IMR-90 (cell line): ENCODE measurements at regions not wholly inside any gene's neighbourhood (a gene's known extent, or its start where the extent isn't known, plus 50 kb on each side); places are given as distances from the start of the nearest gene placed in this dataset.

Experiments used
- ATAC-seq: fragments of 200-7000 bp; cut with Tn5 transposase; 2 replicates; pipeline ENCODE4 v1.9.1; 2020; ENCODE audit warnings: low read depth, mild to moderate bottlenecking, moderate library complexity
- BruUV-seq: library from RNA; stranded (reverse); fragments of 400-500 nt; replicated peaks from 2 replicates; lab custom pipeline; 2021; lab: Mats Ljungman, UMichigan
- CTCF ChIA-PET: fragments of 300-600 bp; formaldehyde crosslinking; extraction: SDS; loops from one replicate; lab custom pipeline; 2021; ENCODE audit warnings: antibody characterized with exemption; lab: Yijun Ruan, JAX
- POLR2A ChIA-PET: fragments of 300-600 bp; sonication (Branson Sonifier 250); formaldehyde crosslinking; loops from one replicate; lab custom pipeline; 2022; ENCODE audit warnings: antibody characterized with exemption; ENCODE audit not compliant: unreplicated experiment; lab: Charles Lee
- DNase-seq: peaks from one replicate; pipeline ENCODE4 v3.0.0; 2013
- H2AFZ ChIP-seq: replicated peaks from 2 replicates; pipeline ENCODE3; 2013; ENCODE audit warnings: low read length, mild to moderate bottlenecking; ENCODE audit not compliant: poor library complexity
- H2AK5ac ChIP-seq: 2 replicates; pipeline ENCODE4 v1.6.1; 2013; ENCODE audit warnings: low read depth, low read length, inconsistent platforms
- H2AK9ac ChIP-seq: replicated peaks from 2 replicates; pipeline ENCODE3; 2013; ENCODE audit warnings: mild to moderate bottlenecking, low read depth, low read length, moderate library complexity; ENCODE audit not compliant: poor library complexity
- H2BK120ac ChIP-seq: 2 replicates; pipeline ENCODE4 v1.6.1; 2013; ENCODE audit warnings: low read depth, low read length, inconsistent platforms
- H2BK15ac ChIP-seq: 3 replicates; pipeline ENCODE4 v1.6.1; 2013; ENCODE audit warnings: low read depth, low read length, inconsistent platforms
- H2BK20ac ChIP-seq: 2 replicates; pipeline ENCODE4 v1.6.1; 2013; ENCODE audit warnings: low read depth, mild to moderate bottlenecking, inconsistent platforms, low read length, moderate library complexity
- H2BK5ac ChIP-seq: 2 replicates; pipeline ENCODE4 v1.6.1; 2013; ENCODE audit warnings: mild to moderate bottlenecking, low read depth, low read length, inconsistent platforms; ENCODE audit not compliant: poor library complexity, severe bottlenecking
- H3K14ac ChIP-seq: replicated peaks from 2 replicates; pipeline ENCODE4 v1.6.1; 2013; ENCODE audit warnings: low read depth, low read length, inconsistent platforms
- H3K18ac ChIP-seq: 2 replicates; pipeline ENCODE4 v1.6.1; 2013; ENCODE audit warnings: low read depth, low read length, control low read depth
- H3K23ac ChIP-seq: 2 replicates; pipeline ENCODE4 v1.6.1; 2013; ENCODE audit warnings: low read depth, low read length, inconsistent platforms
- H3K27ac ChIP-seq: 2 replicates; pipeline ENCODE4 v1.5.1; 2013; ENCODE audit warnings: mild to moderate bottlenecking, control low read depth, low read length; ENCODE audit not compliant: insufficient read depth
- H3K27me3 ChIP-seq: 2 replicates; pipeline ENCODE4 v1.6.1; 2013; ENCODE audit warnings: low read length; ENCODE audit not compliant: control insufficient read depth, insufficient read depth
- H3K36me3 ChIP-seq: 2 replicates; pipeline ENCODE4 v1.6.1; 2013; ENCODE audit warnings: low read length, mixed read lengths; ENCODE audit not compliant: control insufficient read depth, insufficient read depth
- H3K4ac ChIP-seq: 2 replicates; pipeline ENCODE4 v1.6.1; 2013; ENCODE audit warnings: low read depth, low read length, inconsistent platforms
- H3K4me1 ChIP-seq: 2 replicates; pipeline ENCODE4 v1.6.1; 2013; ENCODE audit warnings: low read length, mixed read lengths; ENCODE audit not compliant: control insufficient read depth, insufficient read depth
- H3K4me2 ChIP-seq: 2 replicates; pipeline ENCODE4 v1.6.1; 2013; ENCODE audit warnings: low read depth, mild to moderate bottlenecking, control low read depth, low read length, moderate library complexity
- H3K4me3 ChIP-seq: 2 replicates; pipeline ENCODE4 v1.5.1; 2013; ENCODE audit warnings: low read depth, mild to moderate bottlenecking, control low read depth, low read length, moderate library complexity; ENCODE audit not compliant: insufficient read depth
- H3K56ac ChIP-seq: 2 replicates; pipeline ENCODE4 v1.6.1; 2013; ENCODE audit warnings: low read length, inconsistent platforms; ENCODE audit not compliant: insufficient read depth; ENCODE audit errors: extremely low read depth
- H3K79me1 ChIP-seq, 2 experiments: 2 replicates each; pipeline ENCODE4 v1.6.1; 2013; ENCODE audit warnings: low read length in 2 of 2, inconsistent platforms in 1 of 2, low read depth in 1 of 2
- H3K9ac ChIP-seq: 2 replicates; pipeline ENCODE4 v1.6.1; 2013; ENCODE audit warnings: low read depth, low read length, control low read depth
- H3K9me1 ChIP-seq: 2 replicates; pipeline ENCODE4 v1.6.1; 2013; ENCODE audit warnings: low read length, inconsistent platforms; ENCODE audit not compliant: insufficient read depth
- H3K9me3 ChIP-seq: 2 replicates; pipeline ENCODE4 v1.6.1; 2013; ENCODE audit warnings: low read length; ENCODE audit not compliant: control insufficient read depth, insufficient read depth
- H4K20me1 ChIP-seq: 2 replicates; pipeline ENCODE4 v1.6.1; 2013; ENCODE audit warnings: low read length, inconsistent platforms; ENCODE audit not compliant: insufficient read depth
- H4K5ac ChIP-seq: 2 replicates; pipeline ENCODE4 v1.6.1; 2013; ENCODE audit warnings: mild to moderate bottlenecking, low read depth, low read length, control low read depth
- H4K8ac ChIP-seq, 2 experiments: 2 replicates each; pipeline ENCODE4 v1.6.1; 2013; ENCODE audit warnings: low read depth in 2 of 2, low read length in 2 of 2, control low read depth in 1 of 2, inconsistent platforms in 1 of 2
- H4K91ac ChIP-seq: 2 replicates; pipeline ENCODE4 v1.6.1; 2013; ENCODE audit warnings: low read depth, low read length, inconsistent platforms; ENCODE audit not compliant: insufficient read depth
- BHLHE40 ChIP-seq: fragments of 150-350 bp; IDR thresholded peaks from 2 replicates; pipeline ENCODE4 v1.6.1; 2016; ENCODE audit warnings: mild to moderate bottlenecking, low read depth, low read length
- CEBPB ChIP-seq: IDR thresholded peaks from 2 replicates; pipeline ENCODE4 v1.6.1; 2012; ENCODE audit warnings: low read depth, low read length, improper control_type of control experiment
- CHD1 ChIP-seq: IDR thresholded peaks from 2 replicates; pipeline ENCODE4 v1.6.1; 2012; ENCODE audit warnings: low read depth, low read length, improper control_type of control experiment
- FOS ChIP-seq: fragments of 150-350 bp; IDR thresholded peaks from 2 replicates; pipeline ENCODE4 v1.6.1; 2016; ENCODE audit warnings: low read depth, low read length
- MAFK ChIP-seq: IDR thresholded peaks from 2 replicates; pipeline ENCODE4 v1.6.1; 2012; ENCODE audit warnings: low read depth, low read length, improper control_type of control experiment
- MAZ ChIP-seq: IDR thresholded peaks from 2 replicates; pipeline ENCODE4 v1.6.1; 2012; ENCODE audit warnings: low read depth, mild to moderate bottlenecking, low read length, improper control_type of control experiment, moderate library complexity, borderline replicate concordance
- MXI1 ChIP-seq: IDR thresholded peaks from 2 replicates; pipeline ENCODE4 v1.6.1; 2012; ENCODE audit warnings: low read depth, mild to moderate bottlenecking, low read length, moderate library complexity, borderline replicate concordance
- NFE2L2 ChIP-seq: fragments of 150-350 bp; IDR thresholded peaks from 2 replicates; pipeline ENCODE4 v1.6.1; 2016; ENCODE audit warnings: low read depth, mild to moderate bottlenecking, low read length
- POLR2A ChIP-seq: IDR thresholded peaks from 2 replicates; pipeline ENCODE4 v1.6.1; 2012; ENCODE audit warnings: mild to moderate bottlenecking, low read depth, low read length
- RAD21 ChIP-seq: IDR thresholded peaks from 2 replicates; pipeline ENCODE4 v1.6.1; 2012; ENCODE audit warnings: low read length, improper control_type of control experiment
- RCOR1 ChIP-seq: IDR thresholded peaks from 2 replicates; pipeline ENCODE4 v1.6.1; 2012; ENCODE audit warnings: mild to moderate bottlenecking, low read length, improper control_type of control experiment; ENCODE audit not compliant: insufficient replicate concordance
- RFX5 ChIP-seq: IDR thresholded peaks from 2 replicates; pipeline ENCODE4 v1.8.0; 2012; ENCODE audit warnings: low read depth, mild to moderate bottlenecking, low read length, moderate library complexity
- SMC3 ChIP-seq: fragments of 150-350 bp; IDR thresholded peaks from 2 replicates; pipeline ENCODE4 v1.6.1; 2016; ENCODE audit warnings: low read depth, mild to moderate bottlenecking, antibody characterized with exemption, low read length, moderate library complexity
- WGBS, 2 experiments: methylation state at CpG; one replicate each; pipeline versions ENCODE4 v1.1.5 to v1.1.7; 2013; ENCODE audit warnings: missing lambda C conversion rate in 2 of 2; ENCODE audit not compliant: insufficient read length in 1 of 2; ENCODE audit errors: extremely low coverage in 2 of 2; 5-methylcytosine and 5-hydroxymethylcytosine counted together
- dilution Hi-C: fragments of 300-500 bp; cut with HindIII; formaldehyde crosslinking; loops from one replicate; pipeline ENCODE4 v1.14.3; 2018; ENCODE audit warnings: low sequenced_read_pairs; ENCODE audit not compliant: unreplicated experiment
- in situ Hi-C: fragments of 300-500 bp; cut with MboI; formaldehyde crosslinking; loops from 3 replicates; pipeline ENCODE4 v1.14.3; 2019; ENCODE audit warnings: low sequenced_read_pairs, inconsistent platforms, mixed read lengths
- intact Hi-C: fragments of 100-400 bp; cut with micrococcal nuclease; formaldehyde crosslinking; loops from 2 replicates; pipeline ENCODE4 v1.10.0; 2022
- TF ChIP-seq, protein P1 (sequence below): fragments of 150-350 bp; IDR thresholded peaks from 2 replicates; pipeline ENCODE4 v1.6.1; 2016; ENCODE audit warnings: low read depth, mild to moderate bottlenecking, low read length, moderate library complexity, borderline replicate concordance
- TF ChIP-seq, protein P2 (sequence below): fragments of 150-350 bp; IDR thresholded peaks from 2 replicates; pipeline ENCODE4 v1.6.1; 2017; ENCODE audit warnings: mild to moderate bottlenecking, antibody characterized with exemption, low read length, low read depth
- TF ChIP-seq, protein P3 (sequence below): conservative IDR thresholded peaks from 2 replicates; pipeline ENCODE4 v1.5.1; 2012; ENCODE audit warnings: mild to moderate bottlenecking, low read depth, low read length, improper control_type of control experiment

DNA sequence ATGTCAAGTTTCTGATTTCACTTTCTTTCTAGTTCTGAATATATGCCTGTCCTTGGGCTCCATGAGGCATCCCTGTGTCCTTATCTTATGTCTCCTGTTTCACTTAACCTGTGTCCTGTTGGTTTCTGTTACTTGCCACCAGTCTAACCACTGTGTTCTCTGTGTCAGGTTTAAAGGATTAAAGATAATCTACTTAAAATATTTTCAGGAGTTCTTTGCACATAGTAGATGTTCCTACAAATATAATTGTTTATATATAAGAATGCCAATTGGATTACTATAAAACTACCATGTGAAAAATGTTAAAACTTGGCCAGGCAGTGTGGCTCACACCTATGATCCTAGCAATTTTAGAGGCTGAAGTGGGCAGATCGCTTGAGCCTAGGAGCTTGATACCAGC is 406.4 kb downstream of the CCER1 start:
- TF ChIP-seq POLR2A (no peak), CHD1 (no peak), SMC3 (no peak), RCOR1 (no peak), FOS (no peak), CEBPB (no peak), MXI1 (no peak), RFX5 (no peak), MAZ (no peak), NFE2L2 (no peak), MAFK (no peak), BHLHE40 (no peak), RAD21 (no peak)
- TF ChIP-seq, protein P1, sequence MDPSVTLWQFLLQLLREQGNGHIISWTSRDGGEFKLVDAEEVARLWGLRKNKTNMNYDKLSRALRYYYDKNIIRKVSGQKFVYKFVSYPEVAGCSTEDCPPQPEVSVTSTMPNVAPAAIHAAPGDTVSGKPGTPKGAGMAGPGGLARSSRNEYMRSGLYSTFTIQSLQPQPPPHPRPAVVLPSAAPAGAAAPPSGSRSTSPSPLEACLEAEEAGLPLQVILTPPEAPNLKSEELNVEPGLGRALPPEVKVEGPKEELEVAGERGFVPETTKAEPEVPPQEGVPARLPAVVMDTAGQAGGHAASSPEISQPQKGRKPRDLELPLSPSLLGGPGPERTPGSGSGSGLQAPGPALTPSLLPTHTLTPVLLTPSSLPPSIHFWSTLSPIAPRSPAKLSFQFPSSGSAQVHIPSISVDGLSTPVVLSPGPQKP = no peak
- TF ChIP-seq, protein P2, sequence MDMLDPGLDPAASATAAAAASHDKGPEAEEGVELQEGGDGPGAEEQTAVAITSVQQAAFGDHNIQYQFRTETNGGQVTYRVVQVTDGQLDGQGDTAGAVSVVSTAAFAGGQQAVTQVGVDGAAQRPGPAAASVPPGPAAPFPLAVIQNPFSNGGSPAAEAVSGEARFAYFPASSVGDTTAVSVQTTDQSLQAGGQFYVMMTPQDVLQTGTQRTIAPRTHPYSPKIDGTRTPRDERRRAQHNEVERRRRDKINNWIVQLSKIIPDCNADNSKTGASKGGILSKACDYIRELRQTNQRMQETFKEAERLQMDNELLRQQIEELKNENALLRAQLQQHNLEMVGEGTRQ = no peak
- TF ChIP-seq, protein P3, sequence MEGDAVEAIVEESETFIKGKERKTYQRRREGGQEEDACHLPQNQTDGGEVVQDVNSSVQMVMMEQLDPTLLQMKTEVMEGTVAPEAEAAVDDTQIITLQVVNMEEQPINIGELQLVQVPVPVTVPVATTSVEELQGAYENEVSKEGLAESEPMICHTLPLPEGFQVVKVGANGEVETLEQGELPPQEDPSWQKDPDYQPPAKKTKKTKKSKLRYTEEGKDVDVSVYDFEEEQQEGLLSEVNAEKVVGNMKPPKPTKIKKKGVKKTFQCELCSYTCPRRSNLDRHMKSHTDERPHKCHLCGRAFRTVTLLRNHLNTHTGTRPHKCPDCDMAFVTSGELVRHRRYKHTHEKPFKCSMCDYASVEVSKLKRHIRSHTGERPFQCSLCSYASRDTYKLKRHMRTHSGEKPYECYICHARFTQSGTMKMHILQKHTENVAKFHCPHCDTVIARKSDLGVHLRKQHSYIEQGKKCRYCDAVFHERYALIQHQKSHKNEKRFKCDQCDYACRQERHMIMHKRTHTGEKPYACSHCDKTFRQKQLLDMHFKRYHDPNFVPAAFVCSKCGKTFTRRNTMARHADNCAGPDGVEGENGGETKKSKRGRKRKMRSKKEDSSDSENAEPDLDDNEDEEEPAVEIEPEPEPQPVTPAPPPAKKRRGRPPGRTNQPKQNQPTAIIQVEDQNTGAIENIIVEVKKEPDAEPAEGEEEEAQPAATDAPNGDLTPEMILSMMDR = no peak
- DNase-seq (no peak), ATAC-seq (peak; percentile 69)
- CTCF ChIA-PET = no interaction called here
- Histone ChIP-seq H3K27me3 (no peaks in the 10 kb centered on the region), H3K9ac (no peak overlapping the region), H2BK5ac (no peak overlapping the region), H3K9me1 (peaks cover 3% of the 10 kb centered on the region; the same call in 1 of the 2 replicates), H2BK20ac (no peak overlapping the region), H3K4me2 (no peak overlapping the region), H3K36me3 (no peaks in the 10 kb centered on the region), H2AK9ac (no peak overlapping the region), H4K20me1 (no peaks in the 10 kb centered on the region), H4K8ac (no peak overlapping the region), H3K27ac (no peak overlapping the region), H3K23ac (peak overlapping the region; percentile 9; the same call in 1 of the 2 replicates), H2BK120ac (0 out of 2 replicates have a peak overlapping the region, but pooled peaks have one; percentile 14), H3K4me1 (0 out of 2 replicates have a peak, but pooled peaks cover 1% of the 10 kb centered on the region), H3K4ac (no peak overlapping the region; the same call in 1 of the 2 replicates), H4K5ac (no peak overlapping the region), H3K4me3 (no peak overlapping the region), H3K79me1 (no peaks in the 10 kb centered on the region), H3K18ac (no peak overlapping the region), H2AK5ac (no peak overlapping the region), H4K91ac (no peak overlapping the region), H3K56ac (no peak overlapping the region), H2BK15ac (no peak overlapping the region), H2AFZ (no peak overlapping the region), H3K14ac (peak overlapping the region; percentile 50; the same call in 1 of the 2 replicates), H3K9me3 (no peaks in the 10 kb centered on the region)
- no TSS peak for BruUV-seq
- intact Hi-C loops = no loop called here
- dilution Hi-C loops = no loop called here
- POLR2A ChIA-PET = no interaction called here
- in situ Hi-C loops = no loop called here
- 100% methylated on average over 1 of the region's 1 CpG; no CpG with 5 or more reads in 1 of the 2 experiments for WGBS, 2 experiments
